HCT116 (cell line): ENCODE measurements at regions not wholly inside any gene's neighbourhood (a gene's known extent, or its start where the extent isn't known, plus 50 kb on each side); places are given as distances from the start of the nearest gene placed in this dataset.

Experiments used
- ATAC-seq: fragments of 200-7000 bp; cut with Tn5 transposase; 2 replicates; pipeline ENCODE4 v1.9.1; 2020; ENCODE audit warnings: mild to moderate bottlenecking, moderate library complexity
- BruUV-seq: library from RNA; stranded (reverse); fragments of 400-500 nt; replicated peaks from 2 replicates; lab custom pipeline; 2021; lab: Mats Ljungman, UMichigan
- CTCF ChIA-PET: fragments of 300-600 bp; sonication (Branson Sonifier 250); formaldehyde crosslinking; loops from one replicate; lab custom pipeline; 2021; ENCODE audit warnings: antibody characterized with exemption; lab: Charles Lee
- POLR2A ChIA-PET: fragments of 300-600, 350-600 bp; sonication (Branson Sonifier 250); formaldehyde crosslinking; loops from one replicate; lab custom pipeline; 2021; ENCODE audit warnings: antibody characterized with exemption; lab: Charles Lee
- RAD21 ChIA-PET, 2 experiments: fragments of 300-600 bp; sonication (Branson Sonifier 250); formaldehyde crosslinking; loops; one replicate each; lab custom pipeline; 2023; ENCODE audit warnings: low total read pairs in 2 of 2; ENCODE audit not compliant: uncharacterized antibody in 2 of 2, unreplicated experiment in 2 of 2, low non-redundant PET in 1 of 2; lab: Charles Lee
- DNase-seq: peaks from one replicate; pipeline ENCODE4 v3.0.0-alpha.2; 2010; ENCODE audit warnings: low read depth, low spot score
- H2AFZ ChIP-seq: fragments of 200-600 bp; shearing (Covaris generic), sonication (generic); 2 replicates; pipeline ENCODE4 v1.6.1; 2017; ENCODE audit warnings: low read depth, mixed run types, mixed read lengths, antibody characterized with exemption, low read length; ENCODE audit not compliant: poor library complexity, severe bottlenecking
- H3K27ac ChIP-seq: 2 replicates; pipeline ENCODE4 v1.5.1; 2012; ENCODE audit warnings: low read depth, low read length
- H3K27me3 ChIP-seq: fragments of 200-600 bp; sonication (generic); 2 replicates; pipeline ENCODE4 v1.6.1; 2016; ENCODE audit warnings: mixed run types, low read length, mixed read lengths; ENCODE audit not compliant: insufficient read depth
- H3K36me3 ChIP-seq, 2 experiments: fragments of 200-500 bp in 1 of 2; fragments of 200-600 bp in 1 of 2; sonication (Bioruptor generic) in 1 of 2; sonication (generic) in 1 of 2; 2 replicates each; pipeline versions ENCODE4 v1.5.1 to v1.6.1; 2014 to 2016; ENCODE audit warnings: low read length in 2 of 2, inconsistent platforms in 1 of 2, mixed read lengths in 1 of 2, mixed run types in 1 of 2; ENCODE audit not compliant: insufficient read depth in 2 of 2, control insufficient read depth in 1 of 2
- H3K4me1 ChIP-seq, 2 experiments: fragments of 200-600 bp in 1 of 2; sonication (generic) in 1 of 2; 2 replicates each; pipeline versions ENCODE4 v1.5.1 to v1.6.1; 2012 to 2017; ENCODE audit warnings: low read length in 2 of 2, inconsistent platforms in 1 of 2, mild to moderate bottlenecking in 1 of 2, mixed read lengths in 1 of 2, mixed run types in 1 of 2, moderate library complexity in 1 of 2; ENCODE audit not compliant: insufficient read depth in 2 of 2, control insufficient read depth in 1 of 2
- H3K4me2 ChIP-seq: fragments of 200-600 bp; sonication (generic); 2 replicates; pipeline ENCODE4 v1.6.1; 2017; ENCODE audit warnings: mixed run types, low read length, mixed read lengths
- H3K4me3 ChIP-seq, 2 experiments: fragments of 200-600 bp in 1 of 2; sonication (generic) in 1 of 2; replicated peaks in 1 of 2; 2 replicates each; pipeline ENCODE4 v1.5.1; 2011 to 2016; ENCODE audit warnings: low read length in 2 of 2, control low read depth in 1 of 2, low read depth in 1 of 2, mild to moderate bottlenecking in 1 of 2, mixed read lengths in 1 of 2, mixed run types in 1 of 2
- H3K79me2 ChIP-seq: fragments of 200-600 bp; sonication (generic); 2 replicates; pipeline ENCODE4 v1.6.1; 2017; ENCODE audit warnings: mild to moderate bottlenecking, mixed run types, low read length, moderate library complexity, mixed read lengths; ENCODE audit not compliant: insufficient read depth
- H3K9ac ChIP-seq: fragments of 200-600 bp; sonication (generic); 2 replicates; pipeline ENCODE4 v1.6.1; 2016; ENCODE audit warnings: low read length, mixed read lengths
- H3K9me2 ChIP-seq: fragments of 200-600 bp; sonication (generic), shearing (Covaris generic); 2 replicates; pipeline ENCODE4 v1.6.1; 2017; ENCODE audit warnings: mixed run types, mild to moderate bottlenecking, moderate library complexity; ENCODE audit not compliant: insufficient read depth
- H3K9me3 ChIP-seq, 2 experiments: fragments of 200-500 bp in 1 of 2; fragments of 200-600 bp in 1 of 2; sonication (Bioruptor generic) in 1 of 2; sonication (generic) in 1 of 2; 2 replicates each; pipeline ENCODE4 v1.6.1; 2014 to 2017; ENCODE audit warnings: low read length in 2 of 2, mixed read lengths in 2 of 2, inconsistent platforms in 1 of 2, low read depth in 1 of 2, mild to moderate bottlenecking in 1 of 2, mixed run types in 1 of 2, moderate library complexity in 1 of 2; ENCODE audit not compliant: control insufficient read depth in 1 of 2, insufficient read depth in 1 of 2
- H4K20me1 ChIP-seq: fragments of 200-600 bp; sonication (generic), shearing (Covaris generic); 2 replicates; pipeline ENCODE4 v1.6.1; 2017; ENCODE audit warnings: mixed run types, mild to moderate bottlenecking, moderate library complexity; ENCODE audit not compliant: insufficient read depth
- CBX3 ChIP-seq: IDR thresholded peaks from 2 replicates; pipeline ENCODE4 v1.6.1; 2012; ENCODE audit warnings: low read depth
- CEBPB ChIP-seq: IDR thresholded peaks from 2 replicates; pipeline ENCODE4 v1.6.1; 2012; ENCODE audit warnings: low read depth
- ELF1 ChIP-seq: IDR thresholded peaks from 2 replicates; pipeline ENCODE4 v1.6.1; 2012; ENCODE audit warnings: low read depth, borderline replicate concordance
- EZH2 ChIP-seq: fragments of 200-600 bp; sonication (generic); IDR thresholded peaks from 2 replicates; pipeline ENCODE4 v1.6.1; 2017; ENCODE audit warnings: antibody characterized with exemption, mixed run types
- EZH2phosphoT487 ChIP-seq: fragments of 200-600 bp; IDR thresholded peaks from 2 replicates; pipeline ENCODE4 v1.6.1; 2018; ENCODE audit warnings: antibody characterized with exemption, borderline replicate concordance
- JUND ChIP-seq: IDR thresholded peaks from 2 replicates; pipeline ENCODE4 v1.6.1; 2012
- POLR2A ChIP-seq: IDR thresholded peaks from 2 replicates; pipeline ENCODE4 v1.7.0; 2011; ENCODE audit warnings: borderline replicate concordance; ENCODE audit not compliant: insufficient read depth, insufficient read length; ENCODE audit errors: extremely low read depth
- REST ChIP-seq: IDR thresholded peaks from 2 replicates; pipeline ENCODE4 v1.6.1; 2012; ENCODE audit warnings: low read depth
- SIN3A ChIP-seq: IDR thresholded peaks from 2 replicates; pipeline ENCODE4 v1.6.1; 2012; ENCODE audit warnings: low read depth
- SP1 ChIP-seq: IDR thresholded peaks from 2 replicates; pipeline ENCODE4 v1.6.1; 2012; ENCODE audit warnings: low read depth
- SRF ChIP-seq: IDR thresholded peaks from 2 replicates; pipeline ENCODE4 v1.6.1; 2012; ENCODE audit warnings: low read depth
- YY1 ChIP-seq: IDR thresholded peaks from 2 replicates; pipeline ENCODE4 v1.6.1; 2011; ENCODE audit warnings: low read length, low read depth, moderate library complexity, mild to moderate bottlenecking; ENCODE audit not compliant: insufficient replicate concordance; ENCODE audit errors: extremely low read depth
- ZBTB33 ChIP-seq: IDR thresholded peaks from 2 replicates; pipeline ENCODE4 v1.6.1; 2011; ENCODE audit warnings: mild to moderate bottlenecking, low read length, moderate library complexity; ENCODE audit not compliant: insufficient replicate concordance; ENCODE audit errors: extremely low read depth
- ZFX ChIP-seq: fragments of 450-650 bp; IDR thresholded peaks from 2 replicates; pipeline ENCODE4 v1.6.1; 2017
- intact Hi-C: fragments of 100-400 bp; cut with micrococcal nuclease; formaldehyde crosslinking; loops from 2 replicates; pipeline ENCODE4 v1.10.0; 2022

GRCh38 chr18:78793313-78794070 is 186.1 kb upstream of the SALL3 start:
- Histone ChIP-seq H3K79me2 (no peaks in the 10 kb centered on the region), H3K4me2 (no peak overlapping the region), H4K20me1 (no peaks in the 10 kb centered on the region), H3K4me3 (no peak overlapping the region)
- POLR2A ChIA-PET, result no interaction called here
- DNase-seq, result no peak
- no peak for TF ChIP-seq ELF1
- no peak for TF ChIP-seq SIN3A
- TF ChIP-seq SP1, result no peak
- no peak for TF ChIP-seq CBX3
- TF ChIP-seq POLR2A, result no peak
- TF ChIP-seq REST, result no peak
- TF ChIP-seq EZH2, result no peak
- TF ChIP-seq ZBTB33, result no peak
- no peak for TF ChIP-seq ZFX
- no peak for TF ChIP-seq JUND
- no peak for TF ChIP-seq SRF
- no peak for TF ChIP-seq YY1
- TF ChIP-seq EZH2phosphoT487, result no peak
- no peak for TF ChIP-seq CEBPB
- TF ChIP-seq, all 23 proteins: peak for 0
- ChIA-PET CTCF (no interaction called here), RAD21 (no interaction called here)
- Histone ChIP-seq H3K4me1 (peaks cover 0 to 5% of the 10 kb centered on the region in 2 experiments; a peak in 2 of 4 replicates), H3K9ac (no peak overlapping the region), H3K27me3 (peaks cover 16% of the 10 kb centered on the region), H3K36me3 (no peaks in the 10 kb centered on the region), H3K27ac (no peak overlapping the region), H2AFZ (no peak overlapping the region), H3K9me2 (no peaks in the 10 kb centered on the region), H3K9me3 (no peaks in the 10 kb centered on the region)
- intact Hi-C loops, result no loop called here
- no peak for ATAC-seq
- no TSS peak for BruUV-seq
